GM21825 (cell line): ENCODE measurements at regions not wholly inside any gene's neighbourhood (a gene's known extent, or its start where the extent isn't known, plus 50 kb on each side); places are given as distances from the start of the nearest gene placed in this dataset.

Experiments used
- ATAC-seq: cut with Tn5 transposase; IDR thresholded peaks from one replicate; pipeline ENCODE4 v1.9.1; 2021; ENCODE audit warnings: mild to moderate bottlenecking, moderate library complexity; ENCODE audit not compliant: unreplicated experiment

DNA sequence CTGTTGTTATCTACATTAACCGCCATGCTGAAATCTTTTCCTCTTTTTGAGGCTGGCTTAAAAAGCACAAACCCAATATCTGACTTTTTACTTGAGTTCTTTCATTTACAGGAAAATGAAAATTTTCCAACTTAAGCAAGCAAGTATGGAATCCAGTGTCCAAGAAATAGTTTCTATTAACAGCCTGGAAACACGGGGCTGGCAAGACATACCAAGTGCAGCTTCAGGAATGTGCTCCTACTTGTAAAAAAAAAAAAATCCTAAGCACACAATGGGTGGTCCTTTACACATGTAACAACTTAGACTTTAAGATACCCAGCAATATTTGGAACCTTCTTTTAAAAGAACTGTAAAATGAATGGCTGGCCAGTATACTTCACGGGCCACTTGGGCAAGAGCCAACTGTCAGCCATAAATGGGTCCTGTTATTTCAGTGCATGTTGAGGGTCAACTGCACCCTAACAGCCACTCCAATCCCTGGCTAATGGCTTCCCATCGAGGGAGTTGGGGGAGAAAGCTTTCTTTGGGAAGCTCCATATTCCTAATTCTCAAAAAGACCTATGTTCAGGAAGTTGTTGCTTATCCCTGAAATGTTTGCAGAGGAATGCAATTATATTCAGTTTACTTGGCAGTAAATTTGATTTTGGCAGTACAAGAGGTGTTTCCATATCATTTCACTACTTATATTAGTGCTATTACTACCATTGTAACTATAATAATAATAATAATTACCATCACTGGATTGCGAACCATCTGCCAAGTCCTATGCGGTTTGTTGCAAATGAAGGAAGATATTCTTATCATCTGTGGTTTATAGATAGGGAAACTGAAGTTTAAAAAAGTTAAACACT is 236.4 kb upstream of the TMEM72 start:
- ATAC-seq: no peak

- no peak for ATAC-seq
Observed at GRCh38 chr10:44675387-44675874, 235.7 kb upstream of the TMEM72 start.

DNA sequence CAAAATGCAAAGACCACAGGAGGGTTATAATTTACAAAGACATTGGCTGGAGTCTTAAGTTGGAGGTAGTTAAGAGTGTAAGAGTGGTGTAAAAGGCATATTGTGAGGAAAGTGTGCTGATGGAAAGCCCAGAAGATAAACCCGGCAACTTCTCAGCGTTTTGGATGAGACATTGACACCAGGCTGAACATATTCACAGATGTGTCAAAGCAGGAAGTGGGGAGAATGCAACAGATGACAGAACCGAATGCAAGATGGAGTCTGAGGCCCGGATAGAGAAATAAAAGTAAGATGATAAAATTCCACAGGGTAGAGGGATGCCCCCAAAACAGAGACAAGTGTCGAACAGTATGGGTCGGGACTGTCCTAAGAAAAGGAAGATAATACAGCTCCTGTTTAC is 230.4 kb upstream of the TMEM72 start:
- no peak for ATAC-seq

GRCh38 chr10:44682507-44682906 is 228.6 kb upstream of the TMEM72 start:
- ATAC-seq: no peak

- no peak for ATAC-seq
Observed at GRCh38 chr10:44684661-44685060, 226.5 kb upstream of the TMEM72 start.

- ATAC-seq: no peak
Observed at GRCh38 chr10:44685220-44685619, 225.9 kb upstream of the TMEM72 start.

DNA sequence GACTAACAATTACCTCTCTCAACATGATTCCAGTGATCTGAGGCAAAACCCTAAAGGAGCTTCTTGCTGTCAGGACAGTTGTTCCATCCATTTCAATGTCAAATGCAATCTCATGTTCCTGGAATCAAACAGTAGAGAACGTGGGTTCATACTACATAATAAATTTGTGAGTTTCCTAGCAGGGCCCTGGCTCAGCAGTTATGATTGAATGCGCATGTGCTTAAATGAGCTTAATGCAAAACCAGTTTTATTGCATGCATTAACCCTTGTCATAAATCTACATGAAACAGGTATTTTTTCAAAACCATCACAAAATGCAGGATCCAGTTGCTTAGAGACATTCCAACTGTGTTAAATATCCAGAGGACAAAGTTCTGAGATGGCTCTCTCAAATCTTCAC is 225.4 kb upstream of the TMEM72 start:
- no peak for ATAC-seq

- ATAC-seq: no peak
Observed at GRCh38 chr10:44689368-44689767, 221.8 kb upstream of the TMEM72 start.

- ATAC-seq: no peak
Observed at GRCh38 chr10:44696496-44696895, 214.6 kb upstream of the TMEM72 start.

DNA sequence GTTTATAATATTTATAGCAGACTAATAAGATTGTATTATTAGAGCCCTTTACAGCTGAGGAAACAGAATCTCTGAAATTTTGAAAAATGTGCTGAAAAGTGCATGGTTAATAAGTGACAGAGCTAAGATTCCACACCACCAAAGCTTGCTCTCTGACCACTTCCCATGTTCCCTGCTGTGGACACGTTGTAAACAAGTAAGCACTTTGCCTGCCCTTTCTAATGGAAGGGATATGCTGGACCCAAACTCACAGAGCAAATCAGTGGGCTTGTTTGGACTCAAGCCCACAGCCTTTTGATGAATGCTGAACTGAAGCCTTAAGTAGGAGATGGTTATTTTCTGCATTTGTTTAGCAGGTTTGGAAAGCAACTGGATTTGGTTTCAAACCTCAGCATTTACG is 214.0 kb upstream of the TMEM72 start:
- ATAC-seq: no peak

GRCh38 chr10:44702531-44702930 is 208.6 kb upstream of the TMEM72 start:
- no peak for ATAC-seq

- ATAC-seq: no peak
Observed at GRCh38 chr10:44703241-44704155, 207.6 kb upstream of the TMEM72 start.

- ATAC-seq: no peak
Observed at GRCh38 chr10:44704616-44705015, 206.5 kb upstream of the TMEM72 start.

DNA sequence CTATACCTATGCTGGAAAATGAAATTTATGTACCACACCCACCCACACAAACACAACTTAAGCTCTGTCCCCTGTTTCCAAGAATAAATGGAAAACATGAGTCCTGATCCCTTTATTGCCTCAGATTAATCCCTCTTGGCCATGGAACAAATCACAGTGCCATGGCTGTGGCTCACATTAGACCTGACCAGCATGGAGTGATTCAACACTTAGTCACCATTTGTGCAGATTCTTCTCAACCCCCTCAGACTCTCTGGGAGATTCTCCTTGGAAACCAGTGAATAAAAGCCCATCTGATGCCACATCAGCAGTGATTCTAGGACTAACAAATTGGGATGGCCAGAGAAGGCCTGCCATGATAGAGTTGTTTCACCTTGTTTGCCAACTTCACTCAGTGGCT is 204.4 kb upstream of the TMEM72 start:
- no peak for ATAC-seq

DNA sequence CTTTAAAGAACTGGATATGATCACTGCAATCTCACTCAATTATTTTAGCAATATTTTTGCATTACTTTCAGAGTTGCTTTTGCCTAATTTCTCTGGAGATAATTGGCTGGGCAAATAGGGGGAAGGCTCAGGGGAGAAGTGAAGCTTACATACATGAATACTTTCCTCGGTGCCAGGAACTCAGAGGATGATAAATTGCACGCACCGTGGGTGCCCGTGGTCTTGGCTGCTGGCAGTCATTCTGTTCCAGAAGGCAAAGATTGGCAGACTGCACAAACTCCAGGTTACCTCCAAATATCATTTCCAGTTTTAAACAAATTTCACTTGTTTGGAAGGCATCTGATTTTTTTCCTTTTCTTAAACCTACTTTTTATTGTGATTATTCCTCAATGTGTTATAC is 197.8 kb upstream of the TMEM72 start:
- ATAC-seq: no peak

DNA sequence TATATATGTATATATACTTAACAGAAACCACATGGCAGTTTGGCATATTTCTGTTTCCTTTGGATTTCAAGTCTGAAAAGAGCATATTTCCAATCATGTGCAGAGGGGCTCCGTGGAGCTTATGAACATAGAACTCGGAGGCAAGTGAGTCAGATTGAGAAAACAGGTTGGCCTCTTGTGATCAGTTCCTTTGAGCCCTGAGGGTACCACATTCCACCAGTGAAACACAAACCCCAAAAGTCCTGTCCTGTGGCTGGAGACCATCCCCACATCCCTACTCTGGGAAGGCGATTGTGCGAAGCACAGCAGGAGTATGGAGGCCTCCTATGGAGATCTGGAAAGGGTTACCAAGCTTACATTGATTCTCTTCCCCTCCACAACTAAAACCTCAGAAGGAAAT is 196.7 kb upstream of the TMEM72 start:
- no peak for ATAC-seq

GRCh38 chr10:44715136-44715535 is 196.0 kb upstream of the TMEM72 start:
- no peak for ATAC-seq

- no peak for ATAC-seq
Observed at GRCh38 chr10:44716470-44717015, 194.6 kb upstream of the TMEM72 start.

GRCh38 chr10:44723082-44723481 is 188.1 kb upstream of the TMEM72 start:
- ATAC-seq: no peak

DNA sequence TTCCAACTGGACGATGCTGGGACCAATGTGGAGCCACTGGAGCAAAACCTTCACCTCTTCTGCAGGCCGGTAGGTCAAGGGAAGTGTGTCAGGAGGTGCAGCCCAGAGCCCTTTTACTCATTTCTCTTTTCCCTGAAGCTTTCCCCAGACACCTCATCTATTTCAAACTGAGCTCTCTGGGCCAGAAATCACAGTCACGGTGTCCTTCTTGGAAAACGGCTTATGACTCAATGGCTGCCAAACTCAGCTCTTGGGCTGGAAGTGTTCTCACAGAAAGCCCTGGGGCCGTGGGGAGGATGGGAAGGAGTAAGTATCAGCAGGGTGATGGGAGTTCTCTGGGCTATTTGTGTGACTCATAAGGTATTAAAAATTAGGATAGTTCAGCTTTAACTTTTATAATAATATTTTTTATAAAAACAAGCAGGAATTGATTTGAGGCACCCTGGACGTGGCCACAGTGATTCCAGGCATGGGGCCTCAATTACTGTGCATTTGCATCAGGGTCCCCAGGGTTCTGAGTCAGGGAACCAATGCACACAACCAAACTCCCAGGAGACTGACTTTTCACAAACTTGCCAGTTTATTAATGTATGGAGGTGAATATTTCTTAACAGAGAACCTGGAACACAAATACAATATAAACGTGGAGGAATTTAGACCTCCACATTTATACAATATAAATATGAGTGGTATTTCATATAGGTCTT is 187.4 kb upstream of the TMEM72 start:
- ATAC-seq: no peak
